Activated CD4-positive, alpha-beta T cell treated with anti-CD3 and anti-CD28 coated beads, Interleukin-2, Interleukin-6, amounts not matched to agents 100 ng/mL and 50 ng/mL, durations not matched to agents 16 hours and 8 hours (primary cell): ENCODE measurements at regions not wholly inside any gene's neighbourhood (a gene's known extent, or its start where the extent isn't known, plus 50 kb on each side); places are given as distances from the start of the nearest gene placed in this dataset.
"Not testable (repeated sequence)": the region's sequence is repeated elsewhere in the genome, so short reads cannot be mapped to it uniquely, and the experiment has no call there.

Experiments
- DNase-seq: peaks from one replicate; pipeline ENCODE4 v3.0.0-alpha.2; 2020

- no peak for DNase-seq
Observed at GRCh38 chr6:106847116-106847515, 127.4 kb downstream of the CD24 start.

- no peak for DNase-seq
Observed at GRCh38 chr6:106844930-106845329, 129.6 kb downstream of the CD24 start.

GRCh38 chr6:106832766-106833510 lies 141.6 kb downstream of the CD24 start:
- DNase-seq, result no peak

- DNase-seq, result no peak
Observed at GRCh38 chr6:106830930-106831329, 143.6 kb downstream of the CD24 start.

GRCh38 chr6:106829451-106829850 lies 145.1 kb downstream of the CD24 start:
- DNase-seq, result no peak

- no peak for DNase-seq
Observed at GRCh38 chr6:106827081-106827480, 147.4 kb downstream of the CD24 start.

- DNase-seq, result no peak
Observed at GRCh38 chr6:106825156-106825555, 149.4 kb downstream of the CD24 start.

GRCh38 chr6:106823732-106824351 lies 150.7 kb downstream of the CD24 start:
- DNase-seq, result no peak

- DNase-seq, result no peak
Observed at GRCh38 chr6:106823058-106823457, 151.5 kb downstream of the CD24 start.

- no peak for DNase-seq
Observed at GRCh38 chr6:106820412-106820852, 154.1 kb downstream of the CD24 start.

- DNase-seq, result no peak
Observed at GRCh38 chr6:106811088-106811686, 163.3 kb downstream of the CD24 start.

- DNase-seq, result no peak
Observed at GRCh38 chr6:106808758-106809157, 165.8 kb downstream of the CD24 start.

- DNase-seq, result no peak
Observed at GRCh38 chr6:106807947-106808611, 166.4 kb downstream of the CD24 start.

- not testable (repeated sequence) for DNase-seq
Observed at GRCh38 chr6:106806253-106806652, 168.3 kb downstream of the CD24 start.

GRCh38 chr6:106805771-106806170 lies 168.8 kb downstream of the CD24 start:
- no peak for DNase-seq

GRCh38 chr6:106804346-106805335 lies 169.9 kb downstream of the CD24 start:
- no peak for DNase-seq

GRCh38 chr6:106803188-106803587 lies 171.3 kb downstream of the CD24 start:
- DNase-seq, result no peak

- DNase-seq, result no peak
Observed at GRCh38 chr6:106802139-106802538, 172.4 kb downstream of the CD24 start.

- DNase-seq, result no peak
Observed at GRCh38 chr6:106801256-106801655, 171.9 kb downstream of the QRSL1 start.

- no peak for DNase-seq
Observed at GRCh38 chr6:106800379-106800778, 171.0 kb downstream of the QRSL1 start.

- peak; percentile 4 for DNase-seq
Observed at GRCh38 chr6:106799031-106799894, 169.9 kb downstream of the QRSL1 start.
